HCT116 (cell line): ENCODE measurements at regions not wholly inside any gene's neighbourhood (a gene's known extent, or its start where the extent isn't known, plus 50 kb on each side); places are given as distances from the start of the nearest gene placed in this dataset.

Experiments
- ATAC-seq: fragments of 200-7000 bp; cut with Tn5 transposase; 2 replicates; pipeline ENCODE4 v1.9.1; 2020; ENCODE audit warnings: mild to moderate bottlenecking, moderate library complexity
- BruUV-seq: library from RNA; stranded (reverse); fragments of 400-500 nt; replicated peaks from 2 replicates; lab custom pipeline; 2021; lab: Mats Ljungman, UMichigan
- CTCF ChIA-PET: fragments of 300-600 bp; sonication (Branson Sonifier 250); formaldehyde crosslinking; loops from one replicate; lab custom pipeline; 2021; ENCODE audit warnings: antibody characterized with exemption; lab: Charles Lee
- POLR2A ChIA-PET: fragments of 300-600, 350-600 bp; sonication (Branson Sonifier 250); formaldehyde crosslinking; loops from one replicate; lab custom pipeline; 2021; ENCODE audit warnings: antibody characterized with exemption; lab: Charles Lee
- RAD21 ChIA-PET, 2 experiments: fragments of 300-600 bp; sonication (Branson Sonifier 250); formaldehyde crosslinking; loops; one replicate each; lab custom pipeline; 2023; ENCODE audit warnings: low total read pairs in 2 of 2; ENCODE audit not compliant: uncharacterized antibody in 2 of 2, unreplicated experiment in 2 of 2, low non-redundant PET in 1 of 2; lab: Charles Lee
- DNase-seq: peaks from one replicate; pipeline ENCODE4 v3.0.0-alpha.2; 2010; ENCODE audit warnings: low read depth, low spot score
- H2AFZ ChIP-seq: fragments of 200-600 bp; shearing (Covaris generic), sonication (generic); 2 replicates; pipeline ENCODE4 v1.6.1; 2017; ENCODE audit warnings: low read depth, mixed run types, mixed read lengths, antibody characterized with exemption, low read length; ENCODE audit not compliant: poor library complexity, severe bottlenecking
- H3K27ac ChIP-seq: 2 replicates; pipeline ENCODE4 v1.5.1; 2012; ENCODE audit warnings: low read depth, low read length
- H3K27me3 ChIP-seq: fragments of 200-600 bp; sonication (generic); 2 replicates; pipeline ENCODE4 v1.6.1; 2016; ENCODE audit warnings: mixed run types, low read length, mixed read lengths; ENCODE audit not compliant: insufficient read depth
- H3K36me3 ChIP-seq, 2 experiments: fragments of 200-500 bp in 1 of 2; fragments of 200-600 bp in 1 of 2; sonication (Bioruptor generic) in 1 of 2; sonication (generic) in 1 of 2; 2 replicates each; pipeline versions ENCODE4 v1.5.1 to v1.6.1; 2014 to 2016; ENCODE audit warnings: low read length in 2 of 2, inconsistent platforms in 1 of 2, mixed read lengths in 1 of 2, mixed run types in 1 of 2; ENCODE audit not compliant: insufficient read depth in 2 of 2, control insufficient read depth in 1 of 2
- H3K4me1 ChIP-seq, 2 experiments: fragments of 200-600 bp in 1 of 2; sonication (generic) in 1 of 2; 2 replicates each; pipeline versions ENCODE4 v1.5.1 to v1.6.1; 2012 to 2017; ENCODE audit warnings: low read length in 2 of 2, inconsistent platforms in 1 of 2, mild to moderate bottlenecking in 1 of 2, mixed read lengths in 1 of 2, mixed run types in 1 of 2, moderate library complexity in 1 of 2; ENCODE audit not compliant: insufficient read depth in 2 of 2, control insufficient read depth in 1 of 2
- H3K4me2 ChIP-seq: fragments of 200-600 bp; sonication (generic); 2 replicates; pipeline ENCODE4 v1.6.1; 2017; ENCODE audit warnings: mixed run types, low read length, mixed read lengths
- H3K4me3 ChIP-seq, 2 experiments: fragments of 200-600 bp in 1 of 2; sonication (generic) in 1 of 2; replicated peaks in 1 of 2; 2 replicates each; pipeline ENCODE4 v1.5.1; 2011 to 2016; ENCODE audit warnings: low read length in 2 of 2, control low read depth in 1 of 2, low read depth in 1 of 2, mild to moderate bottlenecking in 1 of 2, mixed read lengths in 1 of 2, mixed run types in 1 of 2
- H3K79me2 ChIP-seq: fragments of 200-600 bp; sonication (generic); 2 replicates; pipeline ENCODE4 v1.6.1; 2017; ENCODE audit warnings: mild to moderate bottlenecking, mixed run types, low read length, moderate library complexity, mixed read lengths; ENCODE audit not compliant: insufficient read depth
- H3K9ac ChIP-seq: fragments of 200-600 bp; sonication (generic); 2 replicates; pipeline ENCODE4 v1.6.1; 2016; ENCODE audit warnings: low read length, mixed read lengths
- H3K9me2 ChIP-seq: fragments of 200-600 bp; sonication (generic), shearing (Covaris generic); 2 replicates; pipeline ENCODE4 v1.6.1; 2017; ENCODE audit warnings: mixed run types, mild to moderate bottlenecking, moderate library complexity; ENCODE audit not compliant: insufficient read depth
- H3K9me3 ChIP-seq, 2 experiments: fragments of 200-500 bp in 1 of 2; fragments of 200-600 bp in 1 of 2; sonication (Bioruptor generic) in 1 of 2; sonication (generic) in 1 of 2; 2 replicates each; pipeline ENCODE4 v1.6.1; 2014 to 2017; ENCODE audit warnings: low read length in 2 of 2, mixed read lengths in 2 of 2, inconsistent platforms in 1 of 2, low read depth in 1 of 2, mild to moderate bottlenecking in 1 of 2, mixed run types in 1 of 2, moderate library complexity in 1 of 2; ENCODE audit not compliant: control insufficient read depth in 1 of 2, insufficient read depth in 1 of 2
- H4K20me1 ChIP-seq: fragments of 200-600 bp; sonication (generic), shearing (Covaris generic); 2 replicates; pipeline ENCODE4 v1.6.1; 2017; ENCODE audit warnings: mixed run types, mild to moderate bottlenecking, moderate library complexity; ENCODE audit not compliant: insufficient read depth
- ATF3 ChIP-seq: IDR thresholded peaks from 2 replicates; pipeline ENCODE4 v1.6.1; 2012
- ELF1 ChIP-seq: IDR thresholded peaks from 2 replicates; pipeline ENCODE4 v1.6.1; 2012; ENCODE audit warnings: low read depth, borderline replicate concordance
- FOSL1 ChIP-seq: IDR thresholded peaks from 2 replicates; pipeline ENCODE4 v1.6.1; 2012; ENCODE audit warnings: low read depth
- JUND ChIP-seq: IDR thresholded peaks from 2 replicates; pipeline ENCODE4 v1.6.1; 2012
- MAX ChIP-seq: IDR thresholded peaks from 2 replicates; pipeline ENCODE4 v1.6.1; 2012
- POLR2A ChIP-seq: IDR thresholded peaks from 2 replicates; pipeline ENCODE4 v1.7.0; 2011; ENCODE audit warnings: borderline replicate concordance; ENCODE audit not compliant: insufficient read depth, insufficient read length; ENCODE audit errors: extremely low read depth
- POLR2AphosphoS5 ChIP-seq: IDR thresholded peaks from 2 replicates; pipeline ENCODE4 v1.6.1; 2011; ENCODE audit warnings: mild to moderate bottlenecking, low read depth, low read length, moderate library complexity
- REST ChIP-seq: IDR thresholded peaks from 2 replicates; pipeline ENCODE4 v1.6.1; 2012; ENCODE audit warnings: low read depth
- TCF7L2 ChIP-seq: IDR thresholded peaks from 2 replicates; pipeline ENCODE4 v1.7.0; 2011; ENCODE audit warnings: borderline replicate concordance, inconsistent platforms; ENCODE audit not compliant: insufficient read depth, insufficient read length; ENCODE audit errors: extremely low read depth
- intact Hi-C: fragments of 100-400 bp; cut with micrococcal nuclease; formaldehyde crosslinking; loops from 2 replicates; pipeline ENCODE4 v1.10.0; 2022

- H3K9me3 ChIP-seq, result no peaks in the 10 kb centered on the region
- 0 out of 2 replicates have a peak, but pooled peaks cover 1% of the 10 kb centered on the region for H3K27me3 ChIP-seq
- TF ChIP-seq POLR2A (no peak), ATF3 (no peak)
- H3K4me1 ChIP-seq, result no peaks in the 10 kb centered on the region
- ATAC-seq, result no peak
- RAD21 ChIA-PET, result no interaction called here
- intact Hi-C loops, result no loop called here
- DNase-seq, result no peak
- no peaks in the 10 kb centered on the region for H3K9me2 ChIP-seq
- no peaks in the 10 kb centered on the region for H4K20me1 ChIP-seq
- no peak overlapping the region for H3K4me3 ChIP-seq
- H3K79me2 ChIP-seq, result no peaks in the 10 kb centered on the region
- H3K4me2 ChIP-seq, result no peak overlapping the region
- no peak overlapping the region for H2AFZ ChIP-seq
- H3K27ac ChIP-seq, result no peak overlapping the region
- POLR2A ChIA-PET, result no interaction called here
- no peaks in the 10 kb centered on the region for H3K36me3 ChIP-seq
- CTCF ChIA-PET, result no interaction called here
- H3K9ac ChIP-seq, result no peak overlapping the region
- no TSS peak for BruUV-seq
Observed at GRCh38 chr9:135355521-135356011, 124.0 kb upstream of the PPP1R26 start.

GRCh38 chr9:135356021-135356420 is 123.6 kb upstream of the PPP1R26 start:
- ChIA-PET POLR2A (no interaction called here), CTCF (no interaction called here), RAD21 (no interaction called here)
- ATAC-seq (no peak), DNase-seq (no peak)
- H3K4me1 ChIP-seq, result no peaks in the 10 kb centered on the region
- no peak overlapping the region for H3K9ac ChIP-seq
- no peak overlapping the region for H3K4me3 ChIP-seq
- intact Hi-C loops, result no loop called here
- no peaks in the 10 kb centered on the region for H3K9me2 ChIP-seq
- H3K4me2 ChIP-seq, result no peak overlapping the region
- H3K27me3 ChIP-seq, result no peaks in the 10 kb centered on the region
- H4K20me1 ChIP-seq, result no peaks in the 10 kb centered on the region
- H3K36me3 ChIP-seq, result no peaks in the 10 kb centered on the region
- H3K9me3 ChIP-seq, result no peaks in the 10 kb centered on the region
- H2AFZ ChIP-seq, result no peak overlapping the region
- BruUV-seq, result no TSS peak
- H3K79me2 ChIP-seq, result no peaks in the 10 kb centered on the region
- H3K27ac ChIP-seq, result no peak overlapping the region
- TF ChIP-seq FOSL1, result no peak
- no peak for TF ChIP-seq MAX
- no peak for TF ChIP-seq POLR2AphosphoS5
- TF ChIP-seq ELF1, result no peak
- TF ChIP-seq TCF7L2, result no peak
- TF ChIP-seq REST, result no peak
- TF ChIP-seq JUND, result no peak
